ENCODE measurements at regions not wholly inside any gene's neighbourhood (a gene's known extent, or its start where the extent isn't known, plus 50 kb on each side); places are given as distances from the start of the nearest gene placed in this dataset.

DNA sequence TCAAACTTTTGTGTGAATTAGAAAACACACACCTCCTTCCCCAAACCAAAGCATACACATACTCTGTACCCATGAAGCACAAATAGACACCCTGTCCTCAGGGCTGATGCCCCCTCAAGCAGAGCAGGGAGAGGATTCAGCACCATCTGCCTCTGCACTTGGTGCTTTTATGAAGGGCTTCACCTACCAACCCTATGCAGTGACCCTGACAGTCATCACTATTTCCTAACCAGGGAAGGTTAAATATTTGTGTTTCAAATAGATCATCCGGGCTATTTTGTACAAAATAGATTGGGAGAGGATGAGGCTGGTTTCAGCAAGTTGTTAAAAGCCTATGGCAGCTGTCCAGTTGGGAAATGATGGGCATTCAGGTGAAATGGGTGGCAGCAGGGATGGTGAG is 396.2 kb downstream of the ZSWIM6 start:
- Histone ChIP-seq H3K4me3 (ENCODE audit: low read depth, low read length) (no peak overlapping the region), H3K27me3 (ENCODE audit: control insufficient read depth, insufficient read depth, low read length) (peaks cover 13% of the 10 kb centered on the region)

DNA sequence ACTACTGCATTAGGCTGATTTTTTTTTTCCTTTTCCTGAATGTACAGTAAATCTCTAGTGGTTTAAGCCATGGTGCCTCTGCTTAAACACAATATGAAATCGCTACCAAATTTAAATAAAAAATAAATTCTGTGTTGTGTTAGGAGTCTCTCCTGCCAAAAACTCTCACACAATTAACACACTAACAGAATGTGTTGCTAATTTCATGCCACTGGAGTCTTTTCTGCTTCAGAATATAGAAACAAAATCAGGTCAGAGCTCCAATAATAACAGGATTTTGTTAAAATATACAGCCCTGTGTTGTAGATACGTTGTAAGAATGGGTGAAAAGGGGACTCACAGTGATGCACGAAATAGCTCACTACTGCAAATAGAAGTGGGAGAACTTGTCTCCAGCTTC is 398.8 kb downstream of the ZSWIM6 start:
- Histone ChIP-seq H3K27ac (ENCODE audit: low read depth, low read length) (no peak overlapping the region), H3K36me3 (ENCODE audit: control insufficient read depth, insufficient read depth, low read length) (no peaks in the 10 kb centered on the region), H3K4me3 (ENCODE audit: low read depth, low read length) (no peak overlapping the region), H3K27me3 (ENCODE audit: control insufficient read depth, insufficient read depth, low read length) (peaks cover 13% of the 10 kb centered on the region), H3K9me3 (ENCODE audit: control insufficient read depth, insufficient read depth, low read length) (no peaks in the 10 kb centered on the region), H3K4me1 (ENCODE audit: control insufficient read depth, insufficient read depth, low read length) (peaks cover 24% of the 10 kb centered on the region), H3K9ac (ENCODE audit: low read depth, low read length) (no peak overlapping the region)

More for the DNA sequence above, 396.2 kb downstream of the ZSWIM6 start:
- Histone ChIP-seq H3K4me1 (ENCODE audit: control insufficient read depth, insufficient read depth, low read length) (peaks cover 24% of the 10 kb centered on the region), H3K36me3 (ENCODE audit: control insufficient read depth, insufficient read depth, low read length) (no peaks in the 10 kb centered on the region), H3K27ac (ENCODE audit: low read depth, low read length) (no peak overlapping the region), H3K9ac (ENCODE audit: low read depth, low read length) (no peak overlapping the region), H3K9me3 (ENCODE audit: control insufficient read depth, insufficient read depth, low read length) (no peaks in the 10 kb centered on the region)

- Histone ChIP-seq H3K36me3 (ENCODE audit: control insufficient read depth, insufficient read depth, low read length) (no peaks in the 10 kb centered on the region), H3K9ac (ENCODE audit: low read depth, low read length) (no peak overlapping the region), H3K4me1 (ENCODE audit: control insufficient read depth, insufficient read depth, low read length) (peaks cover 26% of the 10 kb centered on the region), H3K27ac (ENCODE audit: low read depth, low read length) (no peak overlapping the region), H3K27me3 (ENCODE audit: control insufficient read depth, insufficient read depth, low read length) (peaks cover 13% of the 10 kb centered on the region), H3K4me3 (ENCODE audit: low read depth, low read length) (no peak overlapping the region), H3K9me3 (ENCODE audit: control insufficient read depth, insufficient read depth, low read length) (no peaks in the 10 kb centered on the region)
These were observed 399.3 kb downstream of the ZSWIM6 start for GRCh38 chr5:61731267-61731945.

- 0 out of 2 replicates have a peak overlapping the region, but pooled peaks have one; percentile 34 for H3K4me3 ChIP-seq (ENCODE audit: low read depth, low read length)
- H3K9ac ChIP-seq (ENCODE audit: low read depth, low read length) = no peak overlapping the region
- peaks cover 13% of the 10 kb centered on the region for H3K27me3 ChIP-seq (ENCODE audit: control insufficient read depth, insufficient read depth, low read length)
These were observed 399.9 kb downstream of the ZSWIM6 start for GRCh38 chr5:61731946-61732314.

GRCh38 chr5:61732369-61732768 is 400.3 kb downstream of the ZSWIM6 start:
- Histone ChIP-seq H3K4me3 (ENCODE audit: low read depth, low read length) (peak overlapping the region; percentile 34; the same call in 1 of the 2 replicates), H3K36me3 (ENCODE audit: control insufficient read depth, insufficient read depth, low read length) (no peaks in the 10 kb centered on the region), H3K9ac (ENCODE audit: low read depth, low read length) (no peak overlapping the region), H3K27ac (ENCODE audit: low read depth, low read length) (no peak overlapping the region), H3K9me3 (ENCODE audit: control insufficient read depth, insufficient read depth, low read length) (no peaks in the 10 kb centered on the region), H3K27me3 (ENCODE audit: control insufficient read depth, insufficient read depth, low read length) (peaks cover 13% of the 10 kb centered on the region), H3K4me1 (ENCODE audit: control insufficient read depth, insufficient read depth, low read length) (peaks cover 35% of the 10 kb centered on the region)

More at GRCh38 chr5:61731946-61732314, 399.9 kb downstream of the ZSWIM6 start:
- Histone ChIP-seq H3K9me3 (ENCODE audit: control insufficient read depth, insufficient read depth, low read length) (no peaks in the 10 kb centered on the region), H3K4me1 (ENCODE audit: control insufficient read depth, insufficient read depth, low read length) (peaks cover 30% of the 10 kb centered on the region), H3K36me3 (ENCODE audit: control insufficient read depth, insufficient read depth, low read length) (no peaks in the 10 kb centered on the region), H3K27ac (ENCODE audit: low read depth, low read length) (no peak overlapping the region)

DNA sequence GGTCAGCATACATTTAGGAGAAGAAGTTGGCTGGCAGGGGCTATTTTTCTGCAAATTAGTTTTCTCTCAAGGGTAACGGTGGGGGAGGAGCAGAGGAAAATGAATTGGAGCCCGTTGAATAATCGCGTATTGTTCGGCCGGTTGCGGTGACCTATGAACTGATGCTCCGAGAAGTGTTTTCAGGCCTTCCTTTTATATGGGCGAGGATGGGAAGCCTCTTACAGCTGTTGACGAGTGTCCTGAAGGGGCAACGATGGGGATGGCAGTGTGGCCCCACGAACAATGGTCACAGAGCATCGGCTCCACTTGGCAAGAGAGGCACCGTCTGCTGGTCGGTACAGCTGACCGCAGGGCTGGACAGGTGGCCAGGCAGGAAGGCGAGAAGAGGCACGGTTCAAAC is 400.7 kb downstream of the ZSWIM6 start:
- Histone ChIP-seq H3K27me3 (ENCODE audit: control insufficient read depth, insufficient read depth, low read length) (peaks cover 13% of the 10 kb centered on the region), H3K36me3 (ENCODE audit: control insufficient read depth, insufficient read depth, low read length) (no peaks in the 10 kb centered on the region), H3K27ac (ENCODE audit: low read depth, low read length) (no peak overlapping the region), H3K4me3 (ENCODE audit: low read depth, low read length) (no peak overlapping the region; the same call in 1 of the 2 replicates), H3K9me3 (ENCODE audit: control insufficient read depth, insufficient read depth, low read length) (no peaks in the 10 kb centered on the region), H3K9ac (ENCODE audit: low read depth, low read length) (no peak overlapping the region), H3K4me1 (ENCODE audit: control insufficient read depth, insufficient read depth, low read length) (peaks cover 36% of the 10 kb centered on the region)

DNA sequence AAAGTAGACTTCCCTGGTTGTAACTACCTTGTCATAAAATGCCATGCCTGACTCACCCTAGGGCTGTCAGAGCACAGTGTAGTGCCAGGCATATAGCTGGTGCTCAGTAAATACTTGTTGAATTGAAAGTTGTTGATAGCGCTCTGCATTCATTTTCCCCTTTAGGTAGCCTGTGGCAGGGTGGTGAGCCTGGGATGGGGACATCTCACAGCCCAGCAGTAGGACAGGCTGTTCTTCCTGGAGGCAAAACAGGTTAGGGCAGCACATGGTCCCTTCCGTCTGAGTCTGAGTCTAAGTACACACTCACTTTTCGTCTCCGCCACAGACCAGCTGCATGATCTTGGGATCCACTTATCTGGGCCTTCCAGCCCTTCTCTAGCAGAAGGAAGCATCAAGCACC is 401.9 kb downstream of the ZSWIM6 start:
- Histone ChIP-seq H3K4me3 (ENCODE audit: low read depth, low read length) (no peak overlapping the region), H3K27ac (ENCODE audit: low read depth, low read length) (no peak overlapping the region), H3K9ac (ENCODE audit: low read depth, low read length) (no peak overlapping the region), H3K9me3 (ENCODE audit: control insufficient read depth, insufficient read depth, low read length) (no peaks in the 10 kb centered on the region), H3K36me3 (ENCODE audit: control insufficient read depth, insufficient read depth, low read length) (no peaks in the 10 kb centered on the region), H3K27me3 (ENCODE audit: control insufficient read depth, insufficient read depth, low read length) (peaks cover 13% of the 10 kb centered on the region), H3K4me1 (ENCODE audit: control insufficient read depth, insufficient read depth, low read length) (peaks cover 36% of the 10 kb centered on the region)

DNA sequence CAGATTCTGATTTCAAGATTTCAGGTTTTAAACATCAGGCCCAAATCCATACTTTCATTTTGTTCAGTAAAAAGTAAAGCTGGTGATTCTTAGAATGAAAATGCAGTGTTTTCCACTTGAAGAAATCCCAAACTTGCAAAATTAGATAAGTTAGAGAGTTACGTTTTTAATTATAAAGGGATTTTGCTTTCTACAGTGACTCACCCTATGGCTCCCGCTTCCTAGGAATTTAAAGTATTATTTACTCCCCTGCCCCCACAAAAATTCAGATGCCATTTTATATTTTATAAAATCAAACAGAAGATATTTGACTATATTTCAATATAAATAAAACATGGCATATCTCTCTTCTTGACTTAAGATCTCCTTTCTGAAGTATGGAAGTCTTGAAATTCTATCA is 402.9 kb downstream of the ZSWIM6 start:
- no peak overlapping the region for H3K27ac ChIP-seq (ENCODE audit: low read depth, low read length)
- no peaks in the 10 kb centered on the region for H3K36me3 ChIP-seq (ENCODE audit: control insufficient read depth, insufficient read depth, low read length)
- H3K9ac ChIP-seq (ENCODE audit: low read depth, low read length) = no peak overlapping the region
- no peak overlapping the region for H3K4me3 ChIP-seq (ENCODE audit: low read depth, low read length)
- H3K27me3 ChIP-seq (ENCODE audit: control insufficient read depth, insufficient read depth, low read length) = peaks cover 13% of the 10 kb centered on the region
- H3K4me1 ChIP-seq (ENCODE audit: control insufficient read depth, insufficient read depth, low read length) = peaks cover 36% of the 10 kb centered on the region
- no peaks in the 10 kb centered on the region for H3K9me3 ChIP-seq (ENCODE audit: control insufficient read depth, insufficient read depth, low read length)

DNA sequence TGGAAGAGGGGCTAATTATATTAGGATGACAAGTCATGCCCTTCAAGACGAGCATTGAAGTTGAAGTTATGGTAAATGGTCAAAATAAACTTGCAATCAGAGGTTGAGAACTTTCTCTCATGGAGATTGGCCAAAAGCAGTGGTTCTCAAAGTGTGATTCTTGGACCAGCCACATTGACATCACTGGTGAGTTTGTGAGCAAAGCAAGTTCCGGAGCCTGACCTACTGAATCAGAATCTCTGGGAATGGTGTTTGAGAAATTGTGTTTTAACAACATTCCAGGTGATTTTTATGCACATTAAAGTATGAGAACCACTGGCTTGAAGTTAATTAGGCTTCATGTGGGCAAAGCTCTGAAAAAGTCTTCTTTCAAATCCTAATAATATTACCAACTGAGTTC is 403.5 kb downstream of the ZSWIM6 start:
- Histone ChIP-seq H3K27ac (ENCODE audit: low read depth, low read length) (no peak overlapping the region), H3K27me3 (ENCODE audit: control insufficient read depth, insufficient read depth, low read length) (peaks cover 13% of the 10 kb centered on the region), H3K4me1 (ENCODE audit: control insufficient read depth, insufficient read depth, low read length) (peaks cover 36% of the 10 kb centered on the region), H3K4me3 (ENCODE audit: low read depth, low read length) (no peak overlapping the region), H3K9me3 (ENCODE audit: control insufficient read depth, insufficient read depth, low read length) (no peaks in the 10 kb centered on the region), H3K9ac (ENCODE audit: low read depth, low read length) (no peak overlapping the region), H3K36me3 (ENCODE audit: control insufficient read depth, insufficient read depth, low read length) (no peaks in the 10 kb centered on the region)

GRCh38 chr5:61735995-61736394 is 403.9 kb downstream of the ZSWIM6 start:
- Histone ChIP-seq H3K9me3 (ENCODE audit: control insufficient read depth, insufficient read depth, low read length) (no peaks in the 10 kb centered on the region), H3K4me3 (ENCODE audit: low read depth, low read length) (no peak overlapping the region), H3K9ac (ENCODE audit: low read depth, low read length) (no peak overlapping the region), H3K4me1 (ENCODE audit: control insufficient read depth, insufficient read depth, low read length) (peaks cover 34% of the 10 kb centered on the region), H3K27me3 (ENCODE audit: control insufficient read depth, insufficient read depth, low read length) (peaks cover 9% of the 10 kb centered on the region), H3K27ac (ENCODE audit: low read depth, low read length) (no peak overlapping the region), H3K36me3 (ENCODE audit: control insufficient read depth, insufficient read depth, low read length) (no peaks in the 10 kb centered on the region)

- Histone ChIP-seq H3K9me3 (ENCODE audit: control insufficient read depth, insufficient read depth, low read length) (no peaks in the 10 kb centered on the region), H3K4me1 (ENCODE audit: control insufficient read depth, insufficient read depth, low read length) (peaks cover 20% of the 10 kb centered on the region), H3K36me3 (ENCODE audit: control insufficient read depth, insufficient read depth, low read length) (no peaks in the 10 kb centered on the region), H3K9ac (ENCODE audit: low read depth, low read length) (no peak overlapping the region), H3K4me3 (ENCODE audit: low read depth, low read length) (no peak overlapping the region), H3K27ac (ENCODE audit: low read depth, low read length) (no peak overlapping the region), H3K27me3 (ENCODE audit: control insufficient read depth, insufficient read depth, low read length) (no peaks in the 10 kb centered on the region)
These were observed 405.4 kb downstream of the ZSWIM6 start for GRCh38 chr5:61737301-61737963.
